HEK293T (cell line): ENCODE measurements at regions not wholly inside any gene's neighbourhood (a gene's known extent, or its start where the extent isn't known, plus 50 kb on each side); places are given as distances from the start of the nearest gene placed in this dataset.

Experiments
- CTCF ChIA-PET: fragments of 350-600 bp; formaldehyde crosslinking; extraction: SDS; loops from one replicate; lab custom pipeline; 2021; ENCODE audit warnings: antibody characterized with exemption, inconsistent platforms; lab: Yijun Ruan, JAX
- POLR2A ChIA-PET: fragments of 350-600 bp; formaldehyde crosslinking; extraction: SDS; loops from one replicate; lab custom pipeline; 2020; ENCODE audit warnings: antibody characterized with exemption, inconsistent platforms; lab: Yijun Ruan, JAX
- DNase-seq: peaks from one replicate; pipeline ENCODE4 v3.0.0; 2012; ENCODE audit warnings: mixed read lengths; ENCODE audit errors: extremely low spot score
- ARNT ChIP-seq: fragments of 450-650 bp; IDR thresholded peaks from 2 replicates; pipeline ENCODE4 v1.6.1; 2017; ENCODE audit warnings: mild to moderate bottlenecking
- BHLHE40 ChIP-seq: fragments of 450-650 bp; IDR thresholded peaks from 2 replicates; pipeline ENCODE4 v1.6.1; 2016; ENCODE audit warnings: mild to moderate bottlenecking, moderate library complexity, borderline replicate concordance
- CTBP1 ChIP-seq: fragments of 450-650 bp; IDR thresholded peaks from 2 replicates; pipeline ENCODE4 v1.6.1; 2016; ENCODE audit warnings: borderline replicate concordance
- ELF4 ChIP-seq: fragments of 450-650 bp; IDR thresholded peaks from 2 replicates; pipeline ENCODE4 v1.6.1; 2017; ENCODE audit warnings: antibody characterized with exemption
- FOXA1 ChIP-seq: fragments of 450-650 bp; IDR thresholded peaks from 2 replicates; pipeline ENCODE4 v1.6.1; 2016; ENCODE audit warnings: mild to moderate bottlenecking
- FOXK2 ChIP-seq: fragments of 450-650 bp; IDR thresholded peaks from 2 replicates; pipeline ENCODE4 v1.6.1; 2016; ENCODE audit warnings: mild to moderate bottlenecking
- FOXM1 ChIP-seq: fragments of 450-650 bp; IDR thresholded peaks from 2 replicates; pipeline ENCODE4 v1.6.1; 2017; ENCODE audit warnings: mild to moderate bottlenecking, borderline replicate concordance
- HDGF ChIP-seq: fragments of 450-650 bp; IDR thresholded peaks from 2 replicates; pipeline ENCODE4 v1.6.1; 2017; ENCODE audit warnings: antibody characterized with exemption, borderline replicate concordance
- L3MBTL2 ChIP-seq: fragments of 450-650 bp; conservative IDR thresholded peaks from 2 replicates; pipeline ENCODE4 v1.6.1; 2016; ENCODE audit warnings: mild to moderate bottlenecking
- LEF1 ChIP-seq: fragments of 450-650 bp; IDR thresholded peaks from 2 replicates; pipeline ENCODE4 v1.6.1; 2017; ENCODE audit warnings: mild to moderate bottlenecking, borderline replicate concordance
- NFRKB ChIP-seq: fragments of 450-650 bp; IDR thresholded peaks from 2 replicates; pipeline ENCODE4 v1.6.1; 2016; ENCODE audit warnings: mild to moderate bottlenecking, moderate library complexity
- PKNOX1 ChIP-seq: fragments of 450-650 bp; IDR thresholded peaks from 2 replicates; pipeline ENCODE4 v1.6.1; 2016
- SP1 ChIP-seq: fragments of 450-650 bp; IDR thresholded peaks from 2 replicates; pipeline ENCODE4 v1.6.1; 2017
- SUZ12 ChIP-seq: fragments of 450-650 bp; IDR thresholded peaks from 2 replicates; pipeline ENCODE4 v1.6.1; 2016; ENCODE audit warnings: mild to moderate bottlenecking
- TARDBP ChIP-seq: fragments of 450-650 bp; IDR thresholded peaks from 2 replicates; pipeline ENCODE4 v1.6.1; 2016
- ZNF384 ChIP-seq: fragments of 450-650 bp; IDR thresholded peaks from 2 replicates; pipeline ENCODE4 v1.6.1; 2016

- DNase-seq = no peak
- POLR2A ChIA-PET = no interaction called here
- TF ChIP-seq NFRKB (no peak), ZNF384 (no peak), LEF1 (no peak), SP1 (no peak), CTBP1 (no peak), FOXK2 (no peak), ELF4 (no peak), L3MBTL2 (no peak), FOXA1 (no peak), HDGF (no peak), FOXM1 (no peak), BHLHE40 (no peak), SUZ12 (no peak), ARNT (no peak), TARDBP (no peak), PKNOX1 (no peak)
- CTCF ChIA-PET = no interaction called here
These were observed 245.7 kb downstream of the NSG2 start for GRCh38 chr5:174291162-174291561.

- TF ChIP-seq FOXM1 = no peak
- no peak for TF ChIP-seq HDGF
- no peak for TF ChIP-seq CTBP1
- no peak for TF ChIP-seq PKNOX1
- no peak for TF ChIP-seq BHLHE40
- TF ChIP-seq SUZ12 = no peak
- TF ChIP-seq FOXA1 = no peak
- no peak for TF ChIP-seq NFRKB
- TF ChIP-seq ZNF384 = no peak
- TF ChIP-seq FOXK2 = no peak
- TF ChIP-seq ARNT = no peak
- no peak for TF ChIP-seq TARDBP
- TF ChIP-seq ELF4 = no peak
- TF ChIP-seq SP1 = no peak
- TF ChIP-seq L3MBTL2 = no peak
- ChIA-PET CTCF (no interaction called here), POLR2A (no interaction called here)
- DNase-seq = no peak
These were observed 246.8 kb downstream of the NSG2 start for GRCh38 chr5:174292348-174292747.

- ChIA-PET POLR2A (no interaction called here), CTCF (no interaction called here)
- DNase-seq = no peak
- no peak for TF ChIP-seq CTBP1
- no peak for TF ChIP-seq BHLHE40
- no peak for TF ChIP-seq ARNT
- no peak for TF ChIP-seq NFRKB
- no peak for TF ChIP-seq HDGF
- no peak for TF ChIP-seq ELF4
- TF ChIP-seq ZNF384 = no peak
- no peak for TF ChIP-seq LEF1
- TF ChIP-seq FOXA1 = no peak
- TF ChIP-seq L3MBTL2 = no peak
- no peak for TF ChIP-seq FOXM1
- no peak for TF ChIP-seq FOXK2
- TF ChIP-seq SP1 = no peak
- TF ChIP-seq PKNOX1 = no peak
These were observed 247.5 kb downstream of the NSG2 start for GRCh38 chr5:174293006-174293405.

GRCh38 chr5:174293481-174293880 lies 248.0 kb downstream of the NSG2 start:
- ChIA-PET CTCF (no interaction called here), POLR2A (no interaction called here)
- TF ChIP-seq SP1 (no peak), FOXM1 (no peak), SUZ12 (no peak)
- no peak for DNase-seq

- ChIA-PET CTCF (interaction anchor here (1.2 kb wide), 1 partner anchor 22 kb away, joined by 3 read pairs; no protein-coding TSS in a partner anchor), POLR2A (no interaction called here)
- DNase-seq = no peak
- TF ChIP-seq NFRKB = no peak
- TF ChIP-seq HDGF = no peak
These were observed 249.6 kb downstream of the NSG2 start for GRCh38 chr5:174294891-174295620.

GRCh38 chr5:174295702-174296436 lies 250.4 kb downstream of the NSG2 start:
- ChIA-PET CTCF (interaction anchor here (1.2 kb wide), 1 partner anchor 21 kb away, joined by 3 read pairs; no protein-coding TSS in a partner anchor), POLR2A (no interaction called here)
- no peak for DNase-seq
- no peak for TF ChIP-seq TARDBP
- no peak for TF ChIP-seq SUZ12
- no peak for TF ChIP-seq SP1
- no peak for TF ChIP-seq L3MBTL2
